SK-N-SH treated with all-trans-retinoic acid at 6 μM for 48 hours (cell line): ENCODE measurements at regions not wholly inside any gene's neighbourhood (a gene's known extent, or its start where the extent isn't known, plus 50 kb on each side); places are given as distances from the start of the nearest gene placed in this dataset.

ENCODE experiments used
- ATAC-seq: fragments of 200-7000 bp; cut with Tn5 transposase; 3 replicates; pipeline ENCODE4 v1.9.1; 2020; ENCODE audit warnings: mild to moderate bottlenecking, moderate library complexity
- ARNTL ChIP-seq: fragments of 450-650 bp; formaldehyde crosslinking; IDR thresholded peaks from 2 replicates; pipeline ENCODE4 v1.5.0; 2020; ENCODE audit warnings: low read depth, mild to moderate bottlenecking, moderate library complexity, borderline replicate concordance
- BACH2 ChIP-seq: fragments of 250-450 bp; sonication (Bioruptor Pico); IDR thresholded peaks from 2 replicates; pipeline ENCODE4 v1.9.0; 2021; ENCODE audit warnings: mild to moderate bottlenecking, borderline replicate concordance
- CSDC2 ChIP-seq: fragments of 250-450 bp; sonication (Bioruptor Pico); IDR thresholded peaks from 2 replicates; pipeline ENCODE4 v1.5.0; 2020; ENCODE audit warnings: mild to moderate bottlenecking, moderate library complexity
- GLIS3 ChIP-seq: fragments of 250-450 bp; sonication (Bioruptor Pico); IDR thresholded peaks from 2 replicates; pipeline ENCODE4 v1.5.0; 2020; ENCODE audit warnings: mild to moderate bottlenecking, moderate library complexity
- ISL1 ChIP-seq: fragments of 250-450 bp; sonication (Bioruptor Pico); IDR thresholded peaks from 2 replicates; pipeline ENCODE4 v2.1.2; 2022; ENCODE audit warnings: mild to moderate bottlenecking, moderate library complexity
- OSR1 ChIP-seq: fragments of 250-450 bp; sonication (Bioruptor Pico); IDR thresholded peaks from 2 replicates; pipeline ENCODE4 v1.8.0; 2022; ENCODE audit warnings: moderate library complexity, mild to moderate bottlenecking, inconsistent platforms
- PPARA ChIP-seq: fragments of 250-450 bp; sonication (Bioruptor Pico); IDR thresholded peaks from 2 replicates; pipeline ENCODE4 v1.5.0; 2020; ENCODE audit warnings: mild to moderate bottlenecking, borderline replicate concordance
- RARB ChIP-seq: fragments of 250-450 bp; sonication (Bioruptor Pico); IDR thresholded peaks from 2 replicates; pipeline ENCODE4 v1.8.0; 2021; ENCODE audit warnings: mild to moderate bottlenecking, moderate library complexity
- SNAI2 ChIP-seq: fragments of 250-450 bp; sonication (Bioruptor Pico); IDR thresholded peaks from 2 replicates; pipeline ENCODE4 v1.5.0; 2020; ENCODE audit warnings: mild to moderate bottlenecking, moderate library complexity
- TCF4 ChIP-seq: fragments of 250-450 bp; sonication (Bioruptor Pico); IDR thresholded peaks from 2 replicates; pipeline ENCODE4 v1.8.0; 2021; ENCODE audit warnings: mild to moderate bottlenecking, moderate library complexity, borderline replicate concordance
- TOX ChIP-seq: fragments of 250-450 bp; sonication (Bioruptor Pico); IDR thresholded peaks from 2 replicates; pipeline ENCODE4 v1.8.0; 2021; ENCODE audit warnings: mild to moderate bottlenecking, moderate library complexity, borderline replicate concordance
- ZC3H10 ChIP-seq: fragments of 250-450 bp; sonication (Bioruptor Pico); IDR thresholded peaks from 2 replicates; pipeline ENCODE4 v1.5.1; 2021; ENCODE audit warnings: mild to moderate bottlenecking, moderate library complexity
- ZFP3 ChIP-seq: fragments of 250-450 bp; sonication (Bioruptor Pico); IDR thresholded peaks from 2 replicates; pipeline ENCODE4 v1.5.0; 2020; ENCODE audit warnings: mild to moderate bottlenecking, moderate library complexity
- ZFP30 ChIP-seq: fragments of 450-650 bp; formaldehyde crosslinking; IDR thresholded peaks from 2 replicates; pipeline ENCODE4 v1.5.0; 2022; ENCODE audit warnings: mild to moderate bottlenecking, moderate library complexity
- ZNF565 ChIP-seq: fragments of 450-650 bp; formaldehyde crosslinking; conservative IDR thresholded peaks from 2 replicates; pipeline ENCODE4 v1.5.0; 2020; ENCODE audit warnings: low read depth, mild to moderate bottlenecking, moderate library complexity
- ZNF70 ChIP-seq: fragments of 450-650 bp; formaldehyde crosslinking; IDR thresholded peaks from 2 replicates; pipeline ENCODE4 v1.5.0; 2020; ENCODE audit warnings: mild to moderate bottlenecking, moderate library complexity
- ZNF8 ChIP-seq: fragments of 450-650 bp; formaldehyde crosslinking; IDR thresholded peaks from 2 replicates; pipeline ENCODE4 v1.5.0; 2020; ENCODE audit warnings: mild to moderate bottlenecking, moderate library complexity
- TF ChIP-seq, protein P1 (sequence below): fragments of 250-450 bp; sonication (Bioruptor Pico); IDR thresholded peaks from 2 replicates; pipeline ENCODE4 v1.8.0; 2021; ENCODE audit warnings: low read depth, mild to moderate bottlenecking, moderate library complexity, borderline replicate concordance
- TF ChIP-seq, protein P2 (sequence below): fragments of 250-450 bp; sonication (Bioruptor Pico); IDR thresholded peaks from 2 replicates; pipeline ENCODE4 v1.8.0; 2020; ENCODE audit warnings: mild to moderate bottlenecking, moderate library complexity, borderline replicate concordance
- TF ChIP-seq, protein P3 (sequence below): fragments of 250-450 bp; sonication (Bioruptor Pico); IDR thresholded peaks from 2 replicates; pipeline ENCODE4 v1.5.0; 2020; ENCODE audit warnings: mild to moderate bottlenecking, moderate library complexity
- TF ChIP-seq, protein P4 (sequence below): fragments of 250-450 bp; sonication (Bioruptor Pico); IDR thresholded peaks from 2 replicates; pipeline ENCODE4 v1.5.1; 2020; ENCODE audit warnings: low read depth, mild to moderate bottlenecking, moderate library complexity

DNA sequence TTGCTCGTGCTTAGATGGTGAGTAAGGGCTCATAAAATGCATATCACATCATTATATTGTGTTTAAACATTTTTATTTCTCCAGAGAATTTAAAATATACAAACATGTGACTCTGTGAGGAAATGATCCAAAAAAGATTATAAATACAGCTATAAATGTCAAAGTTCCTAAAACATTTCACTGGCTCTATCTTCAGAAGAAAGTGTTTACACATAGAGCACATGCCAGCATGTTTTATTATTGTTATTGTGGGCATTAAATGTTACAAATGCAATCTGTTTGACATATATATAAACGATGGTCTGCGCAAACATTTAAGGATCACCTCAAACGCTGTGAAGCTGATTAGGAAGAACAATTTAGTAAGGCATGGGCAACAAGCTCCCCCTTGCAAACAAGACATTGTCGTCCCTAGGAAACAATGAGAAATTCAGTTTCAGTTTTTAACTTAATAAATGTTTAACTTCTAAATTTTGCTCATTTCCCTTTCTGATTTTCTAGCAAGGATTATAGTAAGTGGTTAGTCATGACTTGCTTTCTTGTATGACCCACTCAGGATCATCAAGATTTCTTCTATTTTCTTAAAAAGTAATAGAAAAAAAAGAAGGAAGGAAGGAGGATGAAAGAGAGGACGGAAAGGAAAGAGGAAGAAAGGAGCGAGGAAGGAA, 207.5 kb downstream of the SATB1 start:
- ATAC-seq, result no peak
- TF ChIP-seq ZFP3 (no peak), TOX (CRISPR knock-in tag) (no peak), ZNF565 (CRISPR knock-in tag) (no peak), CSDC2 (CRISPR knock-in tag) (no peak), TCF4 (CRISPR knock-in tag) (no peak), ZNF8 (CRISPR knock-in tag) (no peak)

DNA sequence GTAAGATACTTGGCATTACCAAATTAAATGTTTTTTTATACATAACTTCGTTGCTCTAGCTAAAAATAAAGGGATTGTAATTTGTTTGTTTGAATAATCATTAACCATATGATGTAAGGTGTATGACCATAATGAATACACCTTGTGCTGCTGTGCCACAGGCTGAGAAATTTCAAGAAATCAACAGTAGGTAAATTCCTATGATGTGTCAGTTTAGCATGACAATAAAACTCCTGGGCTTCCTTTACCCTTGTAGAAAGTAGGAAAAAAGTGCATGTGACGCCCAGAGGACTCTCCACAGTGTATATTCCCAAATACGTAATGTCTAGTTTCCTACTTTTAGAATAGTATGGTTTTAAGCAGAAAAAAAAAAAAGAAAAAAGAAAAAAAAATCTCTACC, 208.1 kb downstream of the SATB1 start:
- no peak for ATAC-seq
- TF ChIP-seq PPARA (CRISPR knock-in tag) (no peak), SNAI2 (CRISPR knock-in tag) (no peak), ZC3H10 (CRISPR knock-in tag) (no peak), ZFP30 (CRISPR knock-in tag) (no peak), OSR1 (no peak), ARNTL (CRISPR knock-in tag) (no peak), ZFP3 (no peak), ZNF70 (no peak), RARB (CRISPR knock-in tag) (no peak), CSDC2 (CRISPR knock-in tag) (no peak), GLIS3 (CRISPR knock-in tag) (no peak), ZNF565 (CRISPR knock-in tag) (no peak), ISL1 (CRISPR knock-in tag) (no peak), ZNF8 (CRISPR knock-in tag) (no peak), TOX (CRISPR knock-in tag) (no peak)
- TF ChIP-seq, protein P1, sequence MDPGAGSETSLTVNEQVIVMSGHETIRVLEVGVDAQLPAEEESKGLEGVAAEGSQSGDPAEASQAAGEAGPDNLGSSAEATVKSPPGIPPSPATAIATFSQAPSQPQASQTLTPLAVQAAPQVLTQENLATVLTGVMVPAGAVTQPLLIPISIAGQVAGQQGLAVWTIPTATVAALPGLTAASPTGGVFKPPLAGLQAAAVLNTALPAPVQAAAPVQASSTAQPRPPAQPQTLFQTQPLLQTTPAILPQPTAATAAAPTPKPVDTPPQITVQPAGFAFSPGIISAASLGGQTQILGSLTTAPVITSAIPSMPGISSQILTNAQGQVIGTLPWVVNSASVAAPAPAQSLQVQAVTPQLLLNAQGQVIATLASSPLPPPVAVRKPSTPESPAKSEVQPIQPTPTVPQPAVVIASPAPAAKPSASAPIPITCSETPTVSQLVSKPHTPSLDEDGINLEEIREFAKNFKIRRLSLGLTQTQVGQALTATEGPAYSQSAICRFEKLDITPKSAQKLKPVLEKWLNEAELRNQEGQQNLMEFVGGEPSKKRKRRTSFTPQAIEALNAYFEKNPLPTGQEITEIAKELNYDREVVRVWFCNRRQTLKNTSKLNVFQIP (CRISPR knock-in tag), result no peak
- TF ChIP-seq, protein P2, sequence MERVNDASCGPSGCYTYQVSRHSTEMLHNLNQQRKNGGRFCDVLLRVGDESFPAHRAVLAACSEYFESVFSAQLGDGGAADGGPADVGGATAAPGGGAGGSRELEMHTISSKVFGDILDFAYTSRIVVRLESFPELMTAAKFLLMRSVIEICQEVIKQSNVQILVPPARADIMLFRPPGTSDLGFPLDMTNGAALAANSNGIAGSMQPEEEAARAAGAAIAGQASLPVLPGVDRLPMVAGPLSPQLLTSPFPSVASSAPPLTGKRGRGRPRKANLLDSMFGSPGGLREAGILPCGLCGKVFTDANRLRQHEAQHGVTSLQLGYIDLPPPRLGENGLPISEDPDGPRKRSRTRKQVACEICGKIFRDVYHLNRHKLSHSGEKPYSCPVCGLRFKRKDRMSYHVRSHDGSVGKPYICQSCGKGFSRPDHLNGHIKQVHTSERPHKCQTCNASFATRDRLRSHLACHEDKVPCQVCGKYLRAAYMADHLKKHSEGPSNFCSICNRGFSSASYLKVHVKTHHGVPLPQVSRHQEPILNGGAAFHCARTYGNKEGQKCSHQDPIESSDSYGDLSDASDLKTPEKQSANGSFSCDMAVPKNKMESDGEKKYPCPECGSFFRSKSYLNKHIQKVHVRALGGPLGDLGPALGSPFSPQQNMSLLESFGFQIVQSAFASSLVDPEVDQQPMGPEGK (CRISPR knock-in tag), result no peak
- TF ChIP-seq, protein P3, sequence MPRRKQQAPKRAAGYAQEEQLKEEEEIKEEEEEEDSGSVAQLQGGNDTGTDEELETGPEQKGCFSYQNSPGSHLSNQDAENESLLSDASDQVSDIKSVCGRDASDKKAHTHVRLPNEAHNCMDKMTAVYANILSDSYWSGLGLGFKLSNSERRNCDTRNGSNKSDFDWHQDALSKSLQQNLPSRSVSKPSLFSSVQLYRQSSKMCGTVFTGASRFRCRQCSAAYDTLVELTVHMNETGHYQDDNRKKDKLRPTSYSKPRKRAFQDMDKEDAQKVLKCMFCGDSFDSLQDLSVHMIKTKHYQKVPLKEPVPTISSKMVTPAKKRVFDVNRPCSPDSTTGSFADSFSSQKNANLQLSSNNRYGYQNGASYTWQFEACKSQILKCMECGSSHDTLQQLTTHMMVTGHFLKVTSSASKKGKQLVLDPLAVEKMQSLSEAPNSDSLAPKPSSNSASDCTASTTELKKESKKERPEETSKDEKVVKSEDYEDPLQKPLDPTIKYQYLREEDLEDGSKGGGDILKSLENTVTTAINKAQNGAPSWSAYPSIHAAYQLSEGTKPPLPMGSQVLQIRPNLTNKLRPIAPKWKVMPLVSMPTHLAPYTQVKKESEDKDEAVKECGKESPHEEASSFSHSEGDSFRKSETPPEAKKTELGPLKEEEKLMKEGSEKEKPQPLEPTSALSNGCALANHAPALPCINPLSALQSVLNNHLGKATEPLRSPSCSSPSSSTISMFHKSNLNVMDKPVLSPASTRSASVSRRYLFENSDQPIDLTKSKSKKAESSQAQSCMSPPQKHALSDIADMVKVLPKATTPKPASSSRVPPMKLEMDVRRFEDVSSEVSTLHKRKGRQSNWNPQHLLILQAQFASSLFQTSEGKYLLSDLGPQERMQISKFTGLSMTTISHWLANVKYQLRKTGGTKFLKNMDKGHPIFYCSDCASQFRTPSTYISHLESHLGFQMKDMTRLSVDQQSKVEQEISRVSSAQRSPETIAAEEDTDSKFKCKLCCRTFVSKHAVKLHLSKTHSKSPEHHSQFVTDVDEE, result no peak

DNA sequence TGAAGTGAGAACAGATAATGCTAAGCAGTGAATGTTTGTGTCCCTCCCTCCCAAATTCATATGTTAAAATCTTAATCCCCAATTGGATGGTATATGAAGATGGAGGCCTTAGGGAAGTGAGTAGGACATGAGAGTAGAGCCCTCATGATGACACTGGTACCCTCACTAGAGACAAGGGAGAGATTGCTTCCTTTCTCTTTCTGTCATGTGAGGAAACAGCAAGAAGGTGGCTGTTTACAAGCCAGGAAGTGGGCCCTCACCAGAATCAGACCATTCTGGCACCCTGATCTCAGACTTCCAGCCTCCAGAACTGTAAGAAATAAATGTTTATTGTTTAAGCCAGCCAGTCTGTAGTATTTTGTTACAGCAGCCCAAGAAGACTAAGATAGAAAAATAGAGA, 209.5 kb downstream of the SATB1 start:
- TF ChIP-seq ZNF565 (CRISPR knock-in tag), result no peak
- no peak for TF ChIP-seq BACH2 (CRISPR knock-in tag)
- no peak for TF ChIP-seq CSDC2 (CRISPR knock-in tag)
- TF ChIP-seq, protein P3, result no peak
- TF ChIP-seq ZC3H10 (CRISPR knock-in tag), result no peak
- no peak for TF ChIP-seq ARNTL (CRISPR knock-in tag)
- TF ChIP-seq RARB (CRISPR knock-in tag), result no peak
- TF ChIP-seq ZNF70, result no peak
- no peak for TF ChIP-seq SNAI2 (CRISPR knock-in tag)
- TF ChIP-seq, protein P2 (CRISPR knock-in tag), result no peak
- no peak for TF ChIP-seq GLIS3 (CRISPR knock-in tag)
- TF ChIP-seq TOX (CRISPR knock-in tag), result no peak
- no peak for TF ChIP-seq ZNF8 (CRISPR knock-in tag)
- TF ChIP-seq, protein P4, sequence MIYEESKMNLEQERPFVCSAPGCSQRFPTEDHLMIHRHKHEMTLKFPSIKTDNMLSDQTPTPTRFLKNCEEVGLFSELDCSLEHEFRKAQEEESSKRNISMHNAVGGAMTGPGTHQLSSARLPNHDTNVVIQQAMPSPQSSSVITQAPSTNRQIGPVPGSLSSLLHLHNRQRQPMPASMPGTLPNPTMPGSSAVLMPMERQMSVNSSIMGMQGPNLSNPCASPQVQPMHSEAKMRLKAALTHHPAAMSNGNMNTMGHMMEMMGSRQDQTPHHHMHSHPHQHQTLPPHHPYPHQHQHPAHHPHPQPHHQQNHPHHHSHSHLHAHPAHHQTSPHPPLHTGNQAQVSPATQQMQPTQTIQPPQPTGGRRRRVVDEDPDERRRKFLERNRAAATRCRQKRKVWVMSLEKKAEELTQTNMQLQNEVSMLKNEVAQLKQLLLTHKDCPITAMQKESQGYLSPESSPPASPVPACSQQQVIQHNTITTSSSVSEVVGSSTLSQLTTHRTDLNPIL (CRISPR knock-in tag), result no peak
- ATAC-seq, result no peak
